ENCODE measurements at regions not wholly inside any gene's neighbourhood (a gene's known extent, or its start where the extent isn't known, plus 50 kb on each side); places are given as distances from the start of the nearest gene placed in this dataset.

- TF ChIP-seq CTCF (IDR thresholded peaks at IDR 0.05), result no peak
- no peak for TF ChIP-seq POLR2AphosphoS5 (IDR thresholded peaks at IDR 0.05)
- TF ChIP-seq POLR2A (IDR thresholded peaks at IDR 0.05; ENCODE audit: low read depth), result no peak
Measured at GRCh38 chr11:109961261-109961660, 131.9 kb upstream of the ZC3H12C start.

Data from esophagus muscularis mucosa (tissue), 3 donors.